ENCODE measurements at regions not wholly inside any gene's neighbourhood (a gene's known extent, or its start where the extent isn't known, plus 50 kb on each side); places are given as distances from the start of the nearest gene placed in this dataset.

DNA sequence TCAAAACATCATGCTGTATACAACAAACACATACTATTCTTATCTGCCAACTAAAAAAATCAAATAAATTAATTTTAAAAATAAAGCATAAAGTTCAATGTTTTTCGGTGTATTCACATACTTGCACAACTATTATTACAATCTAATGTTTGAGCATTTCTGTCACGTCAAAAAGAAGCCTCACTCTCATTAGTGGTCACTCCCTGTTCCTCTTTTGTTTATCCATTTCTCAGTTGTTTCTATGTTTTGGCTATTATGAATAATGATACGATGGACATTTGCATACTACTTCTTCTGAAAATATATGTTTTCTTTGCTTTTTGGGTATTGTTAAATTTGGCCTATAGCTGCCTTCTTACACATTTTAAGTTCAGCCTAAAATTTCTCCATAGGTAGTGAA is 773.0 kb upstream of the HS6ST1 start:
- ATAC-seq, result no peak
- 86 to 93% methylated on average over 3 of the region's 3 CpGs for whole genome bisulfite sequencing, 2 donors (ENCODE audit: low coverage in 1 of 2)
- Histone ChIP-seq H3K27me3 (no peaks in the 10 kb centered on the region), H3K4me3 (no peak overlapping the region), H3K9me3 (no peaks in the 10 kb centered on the region), H3K4me1 (no peaks in the 10 kb centered on the region), H3K36me3 (no peaks in the 10 kb centered on the region), H3K27ac (no peak overlapping the region)
- no peak for TF ChIP-seq EP300 (IDR thresholded peaks at IDR 0.05)

GRCh38 chr2:129092956-129093355 is 774.3 kb upstream of the HS6ST1 start:
- Histone ChIP-seq H3K9me3 (no peaks in the 10 kb centered on the region), H3K4me3 (no peak overlapping the region), H3K36me3 (no peaks in the 10 kb centered on the region), H3K27ac (no peak overlapping the region), H3K27me3 (no peaks in the 10 kb centered on the region), H3K4me1 (no peaks in the 10 kb centered on the region)
- ATAC-seq, result no peak
- TF ChIP-seq POLR2AphosphoS5 (IDR thresholded peaks at IDR 0.05), result no peak
- TF ChIP-seq, protein P1, sequence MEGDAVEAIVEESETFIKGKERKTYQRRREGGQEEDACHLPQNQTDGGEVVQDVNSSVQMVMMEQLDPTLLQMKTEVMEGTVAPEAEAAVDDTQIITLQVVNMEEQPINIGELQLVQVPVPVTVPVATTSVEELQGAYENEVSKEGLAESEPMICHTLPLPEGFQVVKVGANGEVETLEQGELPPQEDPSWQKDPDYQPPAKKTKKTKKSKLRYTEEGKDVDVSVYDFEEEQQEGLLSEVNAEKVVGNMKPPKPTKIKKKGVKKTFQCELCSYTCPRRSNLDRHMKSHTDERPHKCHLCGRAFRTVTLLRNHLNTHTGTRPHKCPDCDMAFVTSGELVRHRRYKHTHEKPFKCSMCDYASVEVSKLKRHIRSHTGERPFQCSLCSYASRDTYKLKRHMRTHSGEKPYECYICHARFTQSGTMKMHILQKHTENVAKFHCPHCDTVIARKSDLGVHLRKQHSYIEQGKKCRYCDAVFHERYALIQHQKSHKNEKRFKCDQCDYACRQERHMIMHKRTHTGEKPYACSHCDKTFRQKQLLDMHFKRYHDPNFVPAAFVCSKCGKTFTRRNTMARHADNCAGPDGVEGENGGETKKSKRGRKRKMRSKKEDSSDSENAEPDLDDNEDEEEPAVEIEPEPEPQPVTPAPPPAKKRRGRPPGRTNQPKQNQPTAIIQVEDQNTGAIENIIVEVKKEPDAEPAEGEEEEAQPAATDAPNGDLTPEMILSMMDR (IDR thresholded peaks at IDR 0.05), result no peak
- TF ChIP-seq EP300 (IDR thresholded peaks at IDR 0.05), result no peak
- no peak for TF ChIP-seq POLR2A (IDR thresholded peaks at IDR 0.05)
- WGBS, 2 donors (ENCODE audit: low coverage in 1 of 2), result 58 to 72% methylated on average over 5 of the region's 5 CpGs

DNA sequence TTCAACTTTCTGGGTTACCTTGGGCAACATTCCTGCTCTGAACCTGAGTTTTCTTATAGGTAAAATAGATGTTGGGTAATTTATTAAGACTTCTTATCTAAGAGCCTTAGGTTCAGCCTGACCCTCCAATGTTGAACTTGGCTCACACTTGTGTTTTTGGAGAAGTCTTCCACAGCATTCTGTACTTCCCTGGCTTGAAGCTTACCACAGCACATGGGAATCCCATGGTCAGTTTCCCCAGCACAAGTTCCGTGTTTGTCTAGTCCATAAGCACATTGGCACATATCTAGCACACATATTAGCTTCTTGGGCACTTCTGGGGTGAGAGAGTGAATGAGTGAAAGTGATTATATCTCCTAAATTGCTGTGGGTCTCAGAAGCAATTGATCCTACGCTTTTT is 782.5 kb upstream of the HS6ST1 start:
- H3K4me1 ChIP-seq, result no peaks in the 10 kb centered on the region
- ATAC-seq, result no peak
- H3K4me3 ChIP-seq, result no peak overlapping the region
- H3K27me3 ChIP-seq, result no peaks in the 10 kb centered on the region
- TF ChIP-seq, protein P1 (IDR thresholded peaks at IDR 0.05), result no peak
- TF ChIP-seq EP300 (IDR thresholded peaks at IDR 0.05), result no peak
- no peak for TF ChIP-seq POLR2AphosphoS5 (IDR thresholded peaks at IDR 0.05)
- TF ChIP-seq POLR2A (IDR thresholded peaks at IDR 0.05), result no peak
- H3K9me3 ChIP-seq, result no peaks in the 10 kb centered on the region
- 100% methylated on average over 1 to 2 of the region's 2 CpGs for WGBS, 2 donors (ENCODE audit: low coverage in 1 of 2)
- no peak overlapping the region for H3K27ac ChIP-seq
- no peaks in the 10 kb centered on the region for H3K36me3 ChIP-seq

- ATAC-seq, result no peak
- no peak overlapping the region for H3K4me3 ChIP-seq
- TF ChIP-seq POLR2AphosphoS5 (IDR thresholded peaks at IDR 0.05), result no peak
- TF ChIP-seq, protein P1 (IDR thresholded peaks at IDR 0.05), result no peak
- no peak for TF ChIP-seq EP300 (IDR thresholded peaks at IDR 0.05)
- no peak for TF ChIP-seq POLR2A (IDR thresholded peaks at IDR 0.05)
- no peaks in the 10 kb centered on the region for H3K9me3 ChIP-seq
- no peaks in the 10 kb centered on the region for H3K4me1 ChIP-seq
- no peaks in the 10 kb centered on the region for H3K27me3 ChIP-seq
- 75 to 84% methylated on average over 4 to 9 of the region's 13 CpGs for WGBS, 2 donors (ENCODE audit: low coverage in 1 of 2)
- H3K36me3 ChIP-seq, result no peaks in the 10 kb centered on the region
- H3K27ac ChIP-seq, result no peak overlapping the region
Observed at GRCh38 chr2:129103936-129104878, 785.5 kb upstream of the HS6ST1 start.

- Histone ChIP-seq H3K27me3 (no peaks in the 10 kb centered on the region), H3K9me3 (no peaks in the 10 kb centered on the region), H3K4me1 (no peaks in the 10 kb centered on the region), H3K4me3 (no peak overlapping the region), H3K27ac (no peak overlapping the region), H3K36me3 (no peaks in the 10 kb centered on the region)
- ATAC-seq, result no peak
- TF ChIP-seq, protein P1 (IDR thresholded peaks at IDR 0.05), result no peak
- TF ChIP-seq EP300 (IDR thresholded peaks at IDR 0.05), result no peak
- no peak for TF ChIP-seq POLR2A (IDR thresholded peaks at IDR 0.05)
- no peak for TF ChIP-seq POLR2AphosphoS5 (IDR thresholded peaks at IDR 0.05)
- WGBS, 2 donors (ENCODE audit: low coverage in 1 of 2), result 84 to 95% methylated on average over 6 of the region's 6 CpGs
Observed at GRCh38 chr2:129112181-129112580, 793.5 kb upstream of the HS6ST1 start.

All from gastroesophageal sphincter (tissue), 4 donors.